GM19452 (cell line): ENCODE measurements at regions not wholly inside any gene's neighbourhood (a gene's known extent, or its start where the extent isn't known, plus 50 kb on each side); places are given as distances from the start of the nearest gene placed in this dataset.
A peak's percentile ranks its signal among the peaks of the same experiment; 100 is the strongest.

Source experiments
- ATAC-seq: cut with Tn5 transposase; IDR thresholded peaks from one replicate; pipeline ENCODE4 v1.9.1; 2021; ENCODE audit not compliant: unreplicated experiment

DNA sequence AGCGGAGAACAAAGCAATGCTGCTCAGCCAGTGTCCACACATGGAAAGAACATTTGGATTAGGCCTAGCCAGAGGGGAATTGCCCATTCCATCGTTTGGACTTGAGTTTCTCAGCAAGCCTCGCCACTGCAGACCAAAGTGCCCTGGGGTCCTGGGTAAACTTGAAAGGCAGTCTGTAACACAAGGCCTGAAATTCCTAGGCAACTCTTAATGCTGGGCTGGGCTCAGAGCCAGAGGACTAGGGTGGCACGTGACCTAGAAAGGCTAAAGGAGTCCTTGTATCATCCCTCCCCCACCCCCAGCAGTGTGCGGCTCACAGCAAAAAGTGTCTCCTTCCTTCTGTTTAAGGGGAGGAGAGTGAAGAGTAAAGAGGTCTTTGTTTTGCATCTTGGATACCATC, 210.4 kb upstream of the ARX start:
- no peak for ATAC-seq

GRCh38 chrX:25219480-25219879, 203.7 kb upstream of the ARX start:
- no peak for ATAC-seq

DNA sequence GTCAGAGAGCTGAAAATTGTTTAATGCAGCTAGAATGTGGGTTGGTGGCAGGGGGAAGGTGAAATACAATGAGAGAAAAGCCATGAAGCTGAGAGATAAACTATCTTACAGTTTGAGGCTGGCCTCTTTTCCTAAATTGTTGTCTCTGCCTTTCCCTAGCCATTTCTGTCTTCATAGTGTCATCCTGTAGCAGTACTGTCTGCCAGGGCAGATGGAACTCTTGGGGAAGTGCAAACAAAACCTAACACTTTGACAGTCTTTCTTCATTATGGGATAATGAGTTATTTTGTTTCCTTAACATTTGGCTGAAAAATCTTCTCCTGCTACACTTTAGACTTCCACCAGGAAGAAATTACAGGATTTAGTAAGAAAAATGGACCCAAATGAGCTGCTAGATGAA, 197.8 kb upstream of the ARX start:
- ATAC-seq = no peak

- no peak for ATAC-seq
Measured at GRCh38 chrX:25207803-25208475, 192.2 kb upstream of the ARX start.

DNA sequence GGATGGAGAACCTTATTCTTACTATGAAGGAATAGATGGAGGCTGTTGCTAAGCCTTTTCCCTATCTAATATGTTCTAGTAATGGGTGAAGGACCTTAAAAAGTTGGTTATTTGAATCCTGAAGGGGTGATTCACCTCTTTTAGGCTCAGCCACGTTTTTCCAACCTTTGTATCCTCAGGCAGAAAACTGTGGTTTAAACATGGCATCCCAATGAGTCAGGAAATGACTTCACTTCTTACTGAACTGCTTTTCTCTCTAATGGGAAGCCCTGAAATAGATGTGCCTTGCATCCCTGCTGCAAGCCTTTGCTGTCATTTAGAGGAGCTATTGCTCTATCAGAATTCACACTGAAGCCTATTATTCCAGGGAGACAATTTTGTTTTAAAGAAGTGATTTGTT, 191.0 kb upstream of the ARX start:
- no peak for ATAC-seq

- no peak for ATAC-seq
Measured at GRCh38 chrX:25204182-25204581, 188.4 kb upstream of the ARX start.

DNA sequence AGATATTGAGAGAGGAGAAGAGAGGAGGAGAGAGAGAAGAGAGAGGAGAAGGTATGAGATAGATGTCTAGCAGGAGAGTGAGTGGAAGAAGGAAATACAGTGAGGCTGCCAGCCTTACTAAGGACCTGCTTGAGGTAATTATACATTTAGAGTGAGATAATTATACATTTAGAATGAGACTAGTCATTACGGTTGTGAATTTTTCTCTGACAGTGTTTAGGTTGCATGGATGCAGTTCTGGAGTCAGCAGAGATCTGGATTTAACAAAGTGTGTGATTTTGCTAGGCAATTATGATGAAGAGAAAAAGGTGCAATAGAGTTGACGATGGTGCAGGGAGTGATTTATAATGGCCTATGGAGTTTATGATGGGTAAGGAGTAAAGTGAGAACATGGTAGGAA, 187.1 kb upstream of the ARX start:
- ATAC-seq = no peak

DNA sequence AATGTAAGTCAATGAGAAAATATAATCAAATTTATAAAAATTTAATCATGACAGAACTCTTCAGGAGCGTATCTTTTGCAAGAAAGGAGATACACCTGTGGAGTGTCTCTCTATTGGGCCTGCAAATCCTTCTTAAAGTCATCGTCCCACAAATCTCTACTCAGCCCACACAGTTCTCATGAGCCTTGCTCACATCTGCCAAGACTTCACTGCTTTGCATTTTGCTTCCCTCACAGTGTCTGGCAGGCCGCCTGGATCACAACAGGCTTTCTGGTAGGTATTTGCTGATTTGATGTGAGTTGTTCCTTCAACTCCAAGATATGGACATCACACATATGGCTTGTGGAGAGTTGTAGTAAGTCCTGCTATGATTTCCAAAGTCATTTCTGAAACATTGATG, 183.1 kb upstream of the ARX start:
- no peak for ATAC-seq

DNA sequence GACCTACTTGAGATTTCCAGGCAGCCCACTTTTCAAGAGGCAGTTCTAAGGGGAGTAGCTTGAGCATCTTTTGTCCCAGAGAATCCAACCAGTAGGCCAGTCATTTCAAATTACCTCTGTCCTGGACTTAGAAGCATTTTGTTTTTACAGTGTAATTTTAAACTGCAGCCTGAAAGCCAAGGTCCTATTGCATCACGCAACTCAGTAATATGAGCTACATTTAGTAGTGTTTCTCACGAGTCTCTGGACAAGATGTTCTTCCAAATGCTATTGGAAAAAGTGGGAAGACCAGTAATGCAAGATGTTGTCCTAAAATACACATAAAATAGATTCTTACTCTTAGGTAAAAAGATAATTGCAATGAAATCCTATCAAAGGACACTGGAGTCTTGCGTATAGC, 182.5 kb upstream of the ARX start:
- no peak for ATAC-seq

- ATAC-seq = no peak
Measured at GRCh38 chrX:25196221-25196620, 180.5 kb upstream of the ARX start.

DNA sequence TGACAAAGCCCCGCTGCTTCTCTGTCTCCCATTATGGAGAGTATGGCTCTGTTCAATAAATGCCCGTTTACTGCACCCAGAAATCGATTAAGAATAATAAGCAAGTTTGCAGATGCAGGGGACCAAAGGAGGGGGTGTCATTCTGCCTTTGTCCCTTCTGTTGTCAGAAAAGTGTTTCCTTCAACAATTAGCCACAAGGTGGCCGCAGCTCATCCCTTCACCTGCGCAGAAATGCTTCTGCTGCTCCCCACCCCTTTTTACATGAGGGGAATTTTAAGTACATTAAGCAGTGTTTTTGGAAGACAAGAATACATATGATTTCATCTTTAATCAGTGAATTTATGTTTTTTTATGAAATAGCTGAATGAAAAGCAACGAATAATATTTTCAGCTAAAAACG, 175.6 kb upstream of the ARX start:
- no peak for ATAC-seq

GRCh38 chrX:25181775-25182174, 166.0 kb upstream of the ARX start:
- no peak for ATAC-seq

- no peak for ATAC-seq
Measured at GRCh38 chrX:25180242-25180641, 164.5 kb upstream of the ARX start.

GRCh38 chrX:25178555-25178954, 162.8 kb upstream of the ARX start:
- no peak for ATAC-seq

- peak; percentile 72 for ATAC-seq
Measured at GRCh38 chrX:25175743-25176142, 160.0 kb upstream of the ARX start.

DNA sequence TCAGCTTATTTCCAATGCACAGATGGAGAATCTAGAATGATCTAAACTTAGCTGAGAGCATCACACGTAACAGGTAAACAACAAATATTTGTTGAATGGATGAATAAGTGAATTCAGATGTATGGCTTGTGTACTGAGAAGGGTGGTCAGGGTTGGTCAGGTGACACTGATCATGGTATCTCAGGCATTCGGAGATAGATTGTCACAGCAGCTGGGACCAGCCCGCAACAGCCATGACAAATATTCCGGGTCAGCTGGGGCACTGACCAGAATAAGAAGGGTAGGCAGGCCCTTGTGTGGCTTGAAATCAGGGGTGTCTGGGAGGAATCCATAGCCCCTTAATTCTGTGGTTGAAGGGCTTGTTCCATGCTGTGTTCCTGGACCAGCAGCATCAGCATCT, 159.4 kb upstream of the ARX start:
- ATAC-seq = no peak

DNA sequence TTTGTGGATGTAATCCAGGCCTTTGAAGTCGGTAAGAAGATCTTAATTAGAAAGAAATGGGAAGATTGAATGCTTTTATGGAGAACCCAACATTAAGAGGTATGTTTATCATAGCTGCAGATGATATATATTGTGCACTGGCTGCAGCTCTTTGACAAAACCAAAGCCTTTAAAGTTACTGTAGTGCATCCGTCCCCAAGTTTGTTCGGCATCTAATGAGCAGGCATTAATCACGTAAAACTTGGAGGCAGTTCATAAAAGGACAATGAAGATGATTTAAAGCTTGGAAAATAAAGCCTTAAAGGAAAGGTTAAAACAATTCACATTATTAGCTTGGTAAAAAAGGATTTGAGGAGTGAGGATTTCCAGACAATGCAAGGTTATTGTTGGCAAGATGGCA, 150.8 kb upstream of the ARX start:
- ATAC-seq = no peak

DNA sequence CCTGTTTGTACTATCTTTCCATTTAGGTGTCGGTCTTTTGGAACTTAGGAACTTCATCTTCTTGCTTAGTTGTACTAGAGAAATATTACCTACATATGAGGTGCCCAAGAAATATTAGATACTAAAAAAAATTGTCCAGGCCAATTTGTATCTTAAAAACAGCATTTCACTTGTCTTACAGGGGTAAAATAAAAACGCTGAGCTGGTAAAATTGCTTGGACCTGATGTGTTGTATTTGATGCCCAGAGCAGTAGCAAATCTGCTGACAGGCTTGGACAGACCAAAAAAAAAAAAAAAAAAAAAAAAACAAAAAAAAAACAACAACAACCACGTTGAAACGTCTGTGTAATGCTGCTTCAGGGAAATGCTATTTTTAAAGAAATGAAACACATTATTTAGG, 150.4 kb upstream of the ARX start:
- ATAC-seq = no peak

DNA sequence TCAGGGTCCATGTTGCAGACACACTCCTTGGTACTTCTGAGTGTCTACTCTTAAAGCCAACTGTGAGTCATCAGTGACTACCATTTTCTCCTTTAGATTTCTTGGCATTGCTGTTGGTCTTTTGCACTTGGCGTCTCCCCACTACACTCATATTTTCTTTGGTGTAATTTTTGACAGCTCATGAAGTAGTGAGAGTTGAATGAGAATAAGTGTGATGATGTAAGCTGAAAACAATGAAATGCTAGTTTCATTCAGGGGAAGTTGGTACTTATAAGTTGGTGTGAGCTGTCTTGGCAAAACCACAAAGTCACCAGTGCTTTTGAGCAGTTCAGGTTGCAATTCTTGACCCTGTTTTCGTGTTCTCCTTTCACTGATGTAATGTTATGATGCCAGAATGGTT, 142.9 kb upstream of the ARX start:
- ATAC-seq = no peak

GRCh38 chrX:25156832-25157231, 141.1 kb upstream of the ARX start:
- ATAC-seq = no peak

- ATAC-seq = no peak
Measured at GRCh38 chrX:25156323-25156722, 140.6 kb upstream of the ARX start.

DNA sequence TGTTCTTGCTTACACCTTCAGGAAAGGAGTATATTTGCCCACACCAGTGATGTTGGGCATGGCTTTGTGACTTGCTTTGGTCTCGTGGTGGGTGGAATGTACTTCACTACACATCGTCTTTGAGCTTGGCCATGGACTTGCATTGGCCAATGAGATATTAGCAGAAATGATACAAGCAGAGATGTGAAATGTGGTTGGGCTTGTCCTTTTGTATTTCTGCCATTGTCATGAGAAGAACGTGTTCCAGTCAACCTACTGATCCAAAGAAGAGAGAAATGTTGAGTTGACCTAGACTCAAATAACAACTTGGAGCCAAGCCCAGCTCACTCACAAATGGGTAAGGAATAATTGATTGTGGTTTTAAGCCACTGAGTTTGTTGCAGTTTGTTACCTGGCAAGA, 138.4 kb upstream of the ARX start:
- no peak for ATAC-seq

DNA sequence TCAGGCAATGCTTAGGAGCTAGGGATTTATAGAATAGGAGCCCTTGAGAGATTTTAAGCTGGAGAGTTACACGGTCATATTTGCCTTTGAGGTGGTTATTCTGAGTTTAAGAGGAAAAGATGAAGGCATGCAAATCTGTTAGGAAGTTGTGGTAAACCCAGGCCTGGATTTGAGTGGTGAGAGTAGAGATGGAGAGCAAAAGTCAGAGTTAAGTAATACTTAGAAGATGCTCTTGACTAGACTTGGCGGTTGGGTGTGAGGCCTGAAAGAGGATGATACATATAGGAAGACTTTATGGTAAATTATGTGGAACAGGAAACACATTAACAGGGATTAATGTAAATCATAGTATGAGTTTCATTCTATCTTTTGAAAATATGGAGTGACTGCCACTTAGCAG, 136.0 kb upstream of the ARX start:
- ATAC-seq = no peak
